ENCODE measurements at regions not wholly inside any gene's neighbourhood (a gene's known extent, or its start where the extent isn't known, plus 50 kb on each side); places are given as distances from the start of the nearest gene placed in this dataset.

- peaks cover 19% of the 10 kb centered on the region for H3K4me1 Mint-ChIP-seq
- H3K36me3 Mint-ChIP-seq (ENCODE audit: low read depth), result no peaks in the 10 kb centered on the region
- no peaks in the 10 kb centered on the region for H3K9me3 Mint-ChIP-seq
- no peak for TF ChIP-seq CTCF (IDR thresholded peaks at IDR 0.05)
- peaks cover 10% of the 10 kb centered on the region for H3K27me3 Mint-ChIP-seq (ENCODE audit: low read depth, poor library complexity)
- no peak overlapping the region for H3K4me3 Mint-ChIP-seq
- no peak overlapping the region for H3K27ac Mint-ChIP-seq
- no peak for DNase-seq
Measured at GRCh38 chr4:151894246-151894645, 133.4 kb upstream of the GATB start.

- no peaks in the 10 kb centered on the region for H3K36me3 Mint-ChIP-seq (ENCODE audit: low read depth)
- H3K27me3 Mint-ChIP-seq (ENCODE audit: low read depth, poor library complexity), result peaks cover 8% of the 10 kb centered on the region
- no peak for TF ChIP-seq CTCF (IDR thresholded peaks at IDR 0.05)
- H3K27ac Mint-ChIP-seq, result no peak overlapping the region
- H3K4me1 Mint-ChIP-seq, result peaks cover 15% of the 10 kb centered on the region
- H3K4me3 Mint-ChIP-seq, result no peak overlapping the region
- no peak for DNase-seq
- H3K9me3 Mint-ChIP-seq, result no peaks in the 10 kb centered on the region
Measured at GRCh38 chr4:151888367-151888866, 127.6 kb upstream of the GATB start.

GRCh38 chr4:151887816-151888180 lies 127.0 kb upstream of the GATB start:
- Mint-ChIP-seq H3K36me3 (ENCODE audit: low read depth) (no peaks in the 10 kb centered on the region), H3K9me3 (no peaks in the 10 kb centered on the region), H3K27me3 (ENCODE audit: low read depth, poor library complexity) (peaks cover 12% of the 10 kb centered on the region), H3K4me3 (no peak overlapping the region), H3K27ac (no peak overlapping the region), H3K4me1 (peaks cover 8% of the 10 kb centered on the region)
- no peak for TF ChIP-seq CTCF (IDR thresholded peaks at IDR 0.05)
- DNase-seq, result no peak

- H3K4me1 Mint-ChIP-seq, result peaks cover 5% of the 10 kb centered on the region
- H3K36me3 Mint-ChIP-seq (ENCODE audit: low read depth), result no peaks in the 10 kb centered on the region
- no peak for DNase-seq
- no peaks in the 10 kb centered on the region for H3K9me3 Mint-ChIP-seq
- TF ChIP-seq CTCF (IDR thresholded peaks at IDR 0.05), result no peak
- H3K4me3 Mint-ChIP-seq, result no peak overlapping the region
- H3K27ac Mint-ChIP-seq, result no peak overlapping the region
- peaks cover 12% of the 10 kb centered on the region for H3K27me3 Mint-ChIP-seq (ENCODE audit: low read depth, poor library complexity)
Measured at GRCh38 chr4:151887031-151887815, 126.4 kb upstream of the GATB start.

- Mint-ChIP-seq H3K4me3 (no peak overlapping the region), H3K4me1 (no peaks in the 10 kb centered on the region), H3K27me3 (ENCODE audit: low read depth, poor library complexity) (peaks cover 8% of the 10 kb centered on the region), H3K27ac (no peak overlapping the region), H3K36me3 (ENCODE audit: low read depth) (no peaks in the 10 kb centered on the region), H3K9me3 (no peaks in the 10 kb centered on the region)
- no peak for DNase-seq
- TF ChIP-seq CTCF (IDR thresholded peaks at IDR 0.05), result no peak
Measured at GRCh38 chr4:151885123-151885522, 124.3 kb upstream of the GATB start.

GRCh38 chr4:151883747-151884146 lies 122.9 kb upstream of the GATB start:
- Mint-ChIP-seq H3K4me1 (peaks cover 9% of the 10 kb centered on the region), H3K9me3 (no peaks in the 10 kb centered on the region), H3K36me3 (ENCODE audit: low read depth) (no peaks in the 10 kb centered on the region), H3K4me3 (no peak overlapping the region), H3K27ac (no peak overlapping the region), H3K27me3 (ENCODE audit: low read depth, poor library complexity) (peaks cover 8% of the 10 kb centered on the region)
- no peak for DNase-seq
- TF ChIP-seq CTCF (IDR thresholded peaks at IDR 0.05), result no peak

Data from nephron progenitor cell (in vitro differentiated cells).